ENCODE measurements at regions not wholly inside any gene's neighbourhood (a gene's known extent, or its start where the extent isn't known, plus 50 kb on each side); places are given as distances from the start of the nearest gene placed in this dataset.

GRCh38 chr20:19908576-19908975, 108.6 kb upstream of the NAA20 start:
- no peak for TF ChIP-seq CTCF (conservative IDR thresholded peaks at IDR 0.05 in 1 of 2, IDR thresholded peaks at IDR 0.05 in 1 of 2; ENCODE audit: extremely low read depth in 1 of 2, insufficient read depth in 1 of 2, low read depth in 1 of 2, low read length in 2 of 2)
- no peak for TF ChIP-seq EZH2 (IDR thresholded peaks at IDR 0.05; ENCODE audit: borderline replicate concordance, low read length)

Data from mammary epithelial cell (primary cell).